ENCODE measurements at regions not wholly inside any gene's neighbourhood (a gene's known extent, or its start where the extent isn't known, plus 50 kb on each side); places are given as distances from the start of the nearest gene placed in this dataset.

GRCh38 chr16:65598621-65599020 is 476.8 kb upstream of the CDH11 start:
- Histone ChIP-seq H3K4me1 (no peaks in the 10 kb centered on the region), H3K36me3 (no peaks in the 10 kb centered on the region)

DNA sequence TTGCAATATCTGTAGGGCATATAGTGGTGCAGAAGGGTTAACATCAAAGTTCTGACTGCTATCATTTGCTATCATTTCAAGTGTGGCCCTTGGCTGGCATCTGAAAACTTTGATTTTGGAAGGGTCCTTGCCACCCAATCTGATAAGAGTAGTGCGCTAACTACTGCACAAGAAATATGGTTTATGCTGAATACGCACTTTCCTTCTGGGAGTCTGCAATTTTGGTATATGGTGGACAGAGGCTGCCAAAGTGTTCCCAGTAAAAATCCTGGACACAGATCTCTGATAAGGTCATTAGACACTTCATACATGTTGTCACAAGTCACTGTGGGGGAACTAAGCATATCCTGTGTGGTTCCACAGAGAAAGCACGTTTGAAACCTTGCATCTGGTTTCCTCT is 461.6 kb upstream of the CDH11 start:
- H3K27ac ChIP-seq, result no peak overlapping the region
- H3K9me3 ChIP-seq, result no peaks in the 10 kb centered on the region
- WGBS, 2 donors, result 66 to 71% methylated on average over 3 of the region's 3 CpGs
- no peak overlapping the region for H3K4me3 ChIP-seq
- TF ChIP-seq EP300 (IDR thresholded peaks at IDR 0.05), result no peak
- TF ChIP-seq POLR2AphosphoS5 (IDR thresholded peaks at IDR 0.05), result no peak
- no peak for TF ChIP-seq POLR2A (IDR thresholded peaks at IDR 0.05)
- TF ChIP-seq CTCF (IDR thresholded peaks at IDR 0.05), result no peak
- no peaks in the 10 kb centered on the region for H3K4me1 ChIP-seq
- H3K27me3 ChIP-seq, result no peaks in the 10 kb centered on the region
- no peaks in the 10 kb centered on the region for H3K36me3 ChIP-seq
- intact Hi-C loops (cut with DNase I), result no loop called here
- no peak for DNase-seq

More at GRCh38 chr16:65598621-65599020, 476.8 kb upstream of the CDH11 start:
- 58 to 82% methylated on average over 3 of the region's 3 CpGs for WGBS, 2 donors
- no peak overlapping the region for H3K27ac ChIP-seq
- TF ChIP-seq CTCF (IDR thresholded peaks at IDR 0.05), result no peak
- TF ChIP-seq EP300 (IDR thresholded peaks at IDR 0.05), result no peak
- H3K9me3 ChIP-seq, result no peaks in the 10 kb centered on the region
- no peak for DNase-seq
- intact Hi-C loops (cut with DNase I), result no loop called here
- H3K27me3 ChIP-seq, result no peaks in the 10 kb centered on the region
- no peak overlapping the region for H3K4me3 ChIP-seq

DNA sequence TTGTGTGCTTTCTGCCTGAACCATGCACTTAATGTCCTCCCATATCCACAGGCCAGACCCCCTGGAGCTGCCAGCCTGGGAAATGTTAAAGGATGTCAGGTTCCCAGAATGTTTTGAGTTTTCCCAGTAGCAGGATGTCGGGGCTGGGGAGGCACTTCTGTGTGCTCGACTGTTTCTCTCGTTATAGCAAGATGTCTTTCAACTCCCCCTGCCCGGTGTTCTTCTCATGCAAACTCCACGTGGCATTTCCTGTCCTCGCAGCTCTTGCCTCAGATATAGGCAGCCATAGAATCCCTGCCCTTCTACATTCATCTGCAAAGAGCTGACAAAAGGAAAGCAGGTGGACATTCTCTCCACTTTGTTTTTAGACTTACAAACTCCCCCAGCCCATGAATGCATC is 457.2 kb upstream of the CDH11 start:
- Histone ChIP-seq H3K27me3 (no peaks in the 10 kb centered on the region), H3K27ac (no peak overlapping the region), H3K9me3 (no peaks in the 10 kb centered on the region), H3K4me3 (no peak overlapping the region), H3K4me1 (no peaks in the 10 kb centered on the region), H3K36me3 (no peaks in the 10 kb centered on the region)
- DNase-seq, result no peak
- intact Hi-C loops (cut with DNase I), result no loop called here
- 57 to 76% methylated on average over 6 of the region's 6 CpGs for WGBS, 2 donors
- TF ChIP-seq POLR2AphosphoS5 (IDR thresholded peaks at IDR 0.05) (no peak), EP300 (IDR thresholded peaks at IDR 0.05) (no peak), POLR2A (IDR thresholded peaks at IDR 0.05) (no peak), CTCF (IDR thresholded peaks at IDR 0.05) (no peak)

- no peak overlapping the region for H3K27ac ChIP-seq
- WGBS, 2 donors, result 80 to 84% methylated on average over 10 of the region's 10 CpGs
- TF ChIP-seq CTCF (IDR thresholded peaks at IDR 0.05) (no peak), POLR2AphosphoS5 (IDR thresholded peaks at IDR 0.05) (no peak), POLR2A (IDR thresholded peaks at IDR 0.05) (no peak), EP300 (IDR thresholded peaks at IDR 0.05) (no peak)
- H3K36me3 ChIP-seq, result no peaks in the 10 kb centered on the region
- no peaks in the 10 kb centered on the region for H3K9me3 ChIP-seq
- no peak overlapping the region for H3K4me3 ChIP-seq
- intact Hi-C loops (cut with DNase I), result no loop called here
- no peak for DNase-seq
- no peaks in the 10 kb centered on the region for H3K27me3 ChIP-seq
- no peaks in the 10 kb centered on the region for H3K4me1 ChIP-seq
Observed at GRCh38 chr16:65576631-65577030, 454.8 kb upstream of the CDH11 start.

- Histone ChIP-seq H3K27me3 (no peaks in the 10 kb centered on the region), H3K4me1 (no peaks in the 10 kb centered on the region), H3K9me3 (no peaks in the 10 kb centered on the region), H3K36me3 (no peaks in the 10 kb centered on the region), H3K27ac (no peak overlapping the region), H3K4me3 (no peak overlapping the region)
- DNase-seq, result no peak
- intact Hi-C loops (cut with DNase I), result no loop called here
- TF ChIP-seq EP300 (IDR thresholded peaks at IDR 0.05) (no peak), POLR2A (IDR thresholded peaks at IDR 0.05) (no peak), CTCF (IDR thresholded peaks at IDR 0.05) (no peak), POLR2AphosphoS5 (IDR thresholded peaks at IDR 0.05) (no peak)
- WGBS, 2 donors, result 86 to 91% methylated on average over 11 of the region's 11 CpGs
Observed at GRCh38 chr16:65576139-65576538, 454.3 kb upstream of the CDH11 start.
